Lower leg skin (tissue), 3 donors: ENCODE measurements at regions not wholly inside any gene's neighbourhood (a gene's known extent, or its start where the extent isn't known, plus 50 kb on each side); places are given as distances from the start of the nearest gene placed in this dataset.

ENCODE experiments used
- POLR2A ChIP-seq, 2 donors: fragments of 450-650 bp; IDR thresholded peaks; one replicate each; pipeline ENCODE4 v1.6.1; 2016 to 2017; ENCODE audit warnings: antibody characterized with exemption in 2 of 2, mild to moderate bottlenecking in 1 of 2, moderate library complexity in 1 of 2
- TF ChIP-seq, protein P1 (sequence below), 3 donors: fragments of 450-650 bp; IDR thresholded peaks; one replicate each; pipeline ENCODE4 v1.5.1; 2016; ENCODE audit warnings: antibody characterized with exemption in 3 of 3, mild to moderate bottlenecking in 3 of 3, moderate library complexity in 2 of 3

DNA sequence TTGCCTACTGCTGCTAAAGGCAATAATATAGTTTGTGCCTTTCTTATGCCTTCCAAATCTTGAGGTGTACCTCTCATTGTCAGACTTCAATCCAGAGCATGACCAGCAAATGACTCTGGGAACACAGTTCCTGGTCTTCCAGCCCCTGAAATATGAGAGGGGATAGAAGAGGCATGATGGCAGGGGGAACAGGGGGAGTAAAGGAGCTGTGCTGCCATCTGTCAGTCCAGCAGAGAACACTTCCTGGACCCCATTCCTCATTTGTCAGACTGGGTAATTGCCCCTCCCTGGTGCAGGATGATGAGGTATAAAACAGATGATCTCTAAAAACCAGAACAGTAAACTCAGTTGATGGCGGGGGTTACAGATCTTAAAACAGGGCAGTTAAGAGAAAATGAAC lies 618.7 kb downstream of the DIAPH3 start:
- TF ChIP-seq, protein P1, sequence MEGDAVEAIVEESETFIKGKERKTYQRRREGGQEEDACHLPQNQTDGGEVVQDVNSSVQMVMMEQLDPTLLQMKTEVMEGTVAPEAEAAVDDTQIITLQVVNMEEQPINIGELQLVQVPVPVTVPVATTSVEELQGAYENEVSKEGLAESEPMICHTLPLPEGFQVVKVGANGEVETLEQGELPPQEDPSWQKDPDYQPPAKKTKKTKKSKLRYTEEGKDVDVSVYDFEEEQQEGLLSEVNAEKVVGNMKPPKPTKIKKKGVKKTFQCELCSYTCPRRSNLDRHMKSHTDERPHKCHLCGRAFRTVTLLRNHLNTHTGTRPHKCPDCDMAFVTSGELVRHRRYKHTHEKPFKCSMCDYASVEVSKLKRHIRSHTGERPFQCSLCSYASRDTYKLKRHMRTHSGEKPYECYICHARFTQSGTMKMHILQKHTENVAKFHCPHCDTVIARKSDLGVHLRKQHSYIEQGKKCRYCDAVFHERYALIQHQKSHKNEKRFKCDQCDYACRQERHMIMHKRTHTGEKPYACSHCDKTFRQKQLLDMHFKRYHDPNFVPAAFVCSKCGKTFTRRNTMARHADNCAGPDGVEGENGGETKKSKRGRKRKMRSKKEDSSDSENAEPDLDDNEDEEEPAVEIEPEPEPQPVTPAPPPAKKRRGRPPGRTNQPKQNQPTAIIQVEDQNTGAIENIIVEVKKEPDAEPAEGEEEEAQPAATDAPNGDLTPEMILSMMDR (IDR thresholded peaks at IDR 0.05) = no peak
- TF ChIP-seq POLR2A (IDR thresholded peaks at IDR 0.05) = no peak
